ENCODE measurements at regions not wholly inside any gene's neighbourhood (a gene's known extent, or its start where the extent isn't known, plus 50 kb on each side); places are given as distances from the start of the nearest gene placed in this dataset.
A peak's percentile ranks its signal among the peaks of the same experiment; 100 is the strongest.

DNA sequence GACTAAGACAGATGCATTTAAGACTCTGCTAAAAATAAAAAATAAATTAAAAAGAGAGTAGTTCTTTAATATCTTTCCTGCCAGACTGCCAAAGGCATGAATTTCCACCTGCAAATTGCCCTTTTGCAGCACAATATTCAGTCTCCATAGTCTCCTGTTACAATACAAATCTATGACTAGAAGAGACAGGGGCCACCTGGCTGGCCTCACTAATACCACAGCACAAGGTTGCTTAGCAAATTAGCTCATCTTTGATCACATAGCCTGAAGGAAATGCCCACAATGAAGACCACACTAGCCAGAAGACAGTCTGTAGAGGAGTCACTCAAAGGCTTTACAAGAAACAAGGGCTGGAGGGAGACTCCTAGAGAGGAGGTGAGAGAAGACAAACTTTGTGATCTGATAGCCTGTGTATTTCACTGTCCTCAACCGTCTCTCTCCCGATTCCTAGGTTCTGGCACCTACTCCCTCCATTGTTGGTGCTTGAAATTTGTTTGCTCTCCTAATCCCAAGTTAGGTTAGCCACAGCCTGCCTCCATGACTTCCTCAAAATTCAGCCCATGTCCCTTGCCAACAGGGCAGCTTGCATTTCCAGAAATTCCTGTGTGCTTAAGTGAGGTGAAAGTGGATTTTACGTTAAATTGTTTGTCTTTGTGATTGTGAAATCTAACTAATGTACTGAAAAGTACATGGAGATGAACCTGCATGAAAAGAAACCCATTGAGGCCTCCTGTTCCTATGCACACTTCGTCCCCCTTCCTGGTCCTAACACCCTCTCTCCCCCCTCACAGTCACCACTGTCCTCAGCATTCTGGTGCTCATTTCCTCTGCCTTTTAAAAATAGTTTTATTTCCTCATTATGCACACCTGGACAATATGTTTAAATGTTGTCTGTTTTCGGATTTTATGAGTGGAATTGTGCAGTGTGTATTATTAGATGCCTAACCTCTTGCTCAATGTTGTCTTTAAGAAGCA, 88.7 kb upstream of the PLXNC1 start:
- Histone ChIP-seq H3K36me3 (ENCODE audit: control insufficient read depth, insufficient read depth, low read length) (no peaks in the 10 kb centered on the region), H3K27ac (ENCODE audit: low read depth, low read length) (no peak overlapping the region), H3K9me3 (ENCODE audit: control insufficient read depth, low read length) (peaks cover 13% of the 10 kb centered on the region), H3K9ac (ENCODE audit: extremely low read depth, low read length, poor library complexity, severe bottlenecking) (no peak overlapping the region), H3K4me3 (ENCODE audit: low read length) (peak overlapping the region; percentile 2), H3K27me3 (ENCODE audit: control insufficient read depth, insufficient read depth, low read length, poor library complexity, severe bottlenecking) (no peaks in the 10 kb centered on the region), H3K4me1 (ENCODE audit: control insufficient read depth, insufficient read depth, low read length) (no peaks in the 10 kb centered on the region)
- Mint-ChIP-seq H3K4me3 (no peak overlapping the region), H3K9me3 (peaks cover 16% of the 10 kb centered on the region), H3K36me3 (ENCODE audit: low read depth) (peaks cover 2% of the 10 kb centered on the region), H3K27ac (peak overlapping the region; percentile 10), H3K27me3 (ENCODE audit: insufficient read depth) (peaks cover 4% of the 10 kb centered on the region), H3K4me1 (peaks cover 6% of the 10 kb centered on the region)
- TF ChIP-seq, protein P1, sequence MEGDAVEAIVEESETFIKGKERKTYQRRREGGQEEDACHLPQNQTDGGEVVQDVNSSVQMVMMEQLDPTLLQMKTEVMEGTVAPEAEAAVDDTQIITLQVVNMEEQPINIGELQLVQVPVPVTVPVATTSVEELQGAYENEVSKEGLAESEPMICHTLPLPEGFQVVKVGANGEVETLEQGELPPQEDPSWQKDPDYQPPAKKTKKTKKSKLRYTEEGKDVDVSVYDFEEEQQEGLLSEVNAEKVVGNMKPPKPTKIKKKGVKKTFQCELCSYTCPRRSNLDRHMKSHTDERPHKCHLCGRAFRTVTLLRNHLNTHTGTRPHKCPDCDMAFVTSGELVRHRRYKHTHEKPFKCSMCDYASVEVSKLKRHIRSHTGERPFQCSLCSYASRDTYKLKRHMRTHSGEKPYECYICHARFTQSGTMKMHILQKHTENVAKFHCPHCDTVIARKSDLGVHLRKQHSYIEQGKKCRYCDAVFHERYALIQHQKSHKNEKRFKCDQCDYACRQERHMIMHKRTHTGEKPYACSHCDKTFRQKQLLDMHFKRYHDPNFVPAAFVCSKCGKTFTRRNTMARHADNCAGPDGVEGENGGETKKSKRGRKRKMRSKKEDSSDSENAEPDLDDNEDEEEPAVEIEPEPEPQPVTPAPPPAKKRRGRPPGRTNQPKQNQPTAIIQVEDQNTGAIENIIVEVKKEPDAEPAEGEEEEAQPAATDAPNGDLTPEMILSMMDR (conservative IDR thresholded peaks at IDR 0.05): no peak
- DNase-seq: no peak
- 88 to 100% methylated on average over 1 to 5 of the region's 5 CpGs for WGBS, 2 experiments (ENCODE audit: insufficient coverage in 1 of 2, insufficient read length in 1 of 2)

DNA sequence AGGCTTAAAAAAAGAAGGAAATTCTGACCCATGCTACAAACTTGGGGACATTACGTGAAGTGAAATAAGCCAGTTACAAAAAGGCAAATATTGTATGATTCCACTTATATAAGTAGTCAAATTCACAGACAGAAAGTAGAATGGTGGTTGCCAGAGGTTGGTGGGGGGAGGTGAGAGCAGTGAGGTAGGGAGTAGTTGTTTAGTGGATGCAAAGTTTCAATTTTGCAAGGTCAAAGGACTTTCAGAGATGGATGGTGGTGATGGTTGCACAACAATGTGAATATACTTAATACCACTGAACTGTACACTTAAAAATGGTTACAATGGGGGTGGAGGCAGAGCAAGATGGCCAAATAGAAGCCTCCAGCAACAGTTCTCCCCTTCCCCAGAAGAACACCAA, 86.2 kb upstream of the PLXNC1 start:
- Mint-ChIP-seq H3K4me1 (peaks cover 6% of the 10 kb centered on the region), H3K27ac (no peak overlapping the region), H3K36me3 (ENCODE audit: low read depth) (peaks cover 2% of the 10 kb centered on the region), H3K27me3 (ENCODE audit: insufficient read depth) (peaks cover 4% of the 10 kb centered on the region), H3K4me3 (no peak overlapping the region), H3K9me3 (peaks cover 16% of the 10 kb centered on the region)
- DNase-seq: no peak
- H3K36me3 ChIP-seq (ENCODE audit: control insufficient read depth, insufficient read depth, low read length): no peaks in the 10 kb centered on the region
- no peaks in the 10 kb centered on the region for H3K27me3 ChIP-seq (ENCODE audit: control insufficient read depth, insufficient read depth, low read length, poor library complexity, severe bottlenecking)
- no peak overlapping the region for H3K27ac ChIP-seq (ENCODE audit: low read depth, low read length)
- H3K4me3 ChIP-seq (ENCODE audit: low read length): no peak overlapping the region
- H3K9me3 ChIP-seq (ENCODE audit: control insufficient read depth, low read length): peaks cover 13% of the 10 kb centered on the region
- WGBS, 2 experiments (ENCODE audit: insufficient coverage in 1 of 2, insufficient read length in 1 of 2): 100% methylated on average over 1 of the region's 1 CpG; no CpG with 5 or more reads in 1 of the 2 experiments
- H3K4me1 ChIP-seq (ENCODE audit: control insufficient read depth, insufficient read depth, low read length): no peaks in the 10 kb centered on the region
- H3K9ac ChIP-seq (ENCODE audit: extremely low read depth, low read length, poor library complexity, severe bottlenecking): no peak overlapping the region
- TF ChIP-seq, protein P1 (conservative IDR thresholded peaks at IDR 0.05): no peak

GRCh38 chr12:94062796-94063635, 85.4 kb upstream of the PLXNC1 start:
- H3K4me1 ChIP-seq (ENCODE audit: control insufficient read depth, insufficient read depth, low read length): no peaks in the 10 kb centered on the region
- H3K36me3 Mint-ChIP-seq (ENCODE audit: low read depth): peaks cover 2% of the 10 kb centered on the region
- H3K9me3 Mint-ChIP-seq: peaks cover 16% of the 10 kb centered on the region
- H3K9ac ChIP-seq (ENCODE audit: extremely low read depth, low read length, poor library complexity, severe bottlenecking): no peak overlapping the region
- WGBS, 2 experiments (ENCODE audit: insufficient coverage in 1 of 2, insufficient read length in 1 of 2): 93 to 94% methylated on average over 4 of the region's 4 CpGs
- no peak for DNase-seq
- no peak overlapping the region for H3K4me3 Mint-ChIP-seq
- no peak overlapping the region for H3K27ac Mint-ChIP-seq
- H3K27me3 ChIP-seq (ENCODE audit: control insufficient read depth, insufficient read depth, low read length, poor library complexity, severe bottlenecking): no peaks in the 10 kb centered on the region
- H3K4me1 Mint-ChIP-seq: peaks cover 6% of the 10 kb centered on the region
- H3K27me3 Mint-ChIP-seq (ENCODE audit: insufficient read depth): peaks cover 4% of the 10 kb centered on the region
- no peak overlapping the region for H3K27ac ChIP-seq (ENCODE audit: low read depth, low read length)
- peaks cover 13% of the 10 kb centered on the region for H3K9me3 ChIP-seq (ENCODE audit: control insufficient read depth, low read length)
- no peaks in the 10 kb centered on the region for H3K36me3 ChIP-seq (ENCODE audit: control insufficient read depth, insufficient read depth, low read length)
- TF ChIP-seq, protein P1 (conservative IDR thresholded peaks at IDR 0.05): no peak
- H3K4me3 ChIP-seq (ENCODE audit: low read length): no peak overlapping the region

Data from endodermal cell (in vitro differentiated cells).